Vagina (tissue), 2 donors: ENCODE measurements at regions not wholly inside any gene's neighbourhood (a gene's known extent, or its start where the extent isn't known, plus 50 kb on each side); places are given as distances from the start of the nearest gene placed in this dataset.

Experiments used
- DNase-seq, 2 donors: peaks; one replicate each; pipeline ENCODE4 v3.0.0-alpha.2; 2017; ENCODE audit errors: extremely low spot score in 2 of 2
- H3K27ac ChIP-seq: fragments of 200-600 bp; sonication (generic); one replicate; pipeline ENCODE4 v1.5.1; 2019
- H3K27me3 ChIP-seq: fragments of 200-600 bp; sonication (generic); one replicate; pipeline ENCODE4 v1.5.1; 2019
- H3K36me3 ChIP-seq, 2 donors: fragments of 200-600 bp; sonication (generic); one replicate each; pipeline ENCODE4 v1.5.1; 2017 to 2019
- H3K4me1 ChIP-seq: fragments of 200-600 bp; sonication (generic); one replicate; pipeline ENCODE4 v1.5.1; 2019
- H3K4me3 ChIP-seq, 2 donors: fragments of 200-600 bp; sonication (generic); 1 replicate in 1 of 2; 2 replicates in 1 of 2; pipeline ENCODE4 v1.5.1; 2016 to 2019
- H3K9me3 ChIP-seq: fragments of 200-600 bp; sonication (generic); one replicate; pipeline ENCODE4 v1.5.1; 2019
- POLR2A ChIP-seq, 2 donors: fragments of 450-650 bp; IDR thresholded peaks; one replicate each; pipeline ENCODE4 v1.6.1; 2017; ENCODE audit warnings: antibody characterized with exemption in 2 of 2, mild to moderate bottlenecking in 2 of 2, moderate library complexity in 2 of 2
- POLR2AphosphoS5 ChIP-seq, 2 donors: sonication (generic); formaldehyde crosslinking; IDR thresholded peaks; one replicate each; pipeline ENCODE4 v1.9.0; 2017; ENCODE audit warnings: antibody characterized with exemption in 2 of 2, mild to moderate bottlenecking in 2 of 2, low read depth in 1 of 2; ENCODE audit not compliant: insufficient read depth in 1 of 2
- intact Hi-C: fragments of 100-400 bp; cut with DNase I; formaldehyde crosslinking; loops from one replicate; pipeline ENCODE4 v1.15.1; 2023
- TF ChIP-seq, protein P1 (sequence below), 3 experiments: fragments of 450-650 bp in 2 of 3; fragments of 200-600 bp in 1 of 3; sonication (generic) in 1 of 3; IDR thresholded peaks; one replicate each; pipeline ENCODE4 v1.5.1; 2017 to 2019; ENCODE audit warnings: antibody characterized with exemption in 3 of 3, mild to moderate bottlenecking in 2 of 3, moderate library complexity in 2 of 3

DNA sequence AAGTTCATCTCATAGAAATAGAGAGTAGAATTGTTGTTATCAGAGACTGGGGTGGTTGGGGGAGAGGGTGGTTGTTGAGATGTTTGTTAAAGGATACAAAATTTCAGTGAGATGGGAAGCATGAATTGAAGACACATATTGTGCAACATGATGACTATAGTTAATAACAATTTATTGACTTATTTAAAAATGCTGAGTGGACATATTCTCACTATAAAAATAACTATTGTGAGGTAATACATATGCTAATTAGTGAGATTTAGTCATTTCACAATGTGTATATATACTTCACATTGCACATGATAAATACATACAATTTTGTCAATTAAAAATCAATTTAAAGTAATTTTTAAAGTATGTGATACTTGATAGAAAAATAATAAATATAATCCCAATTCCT, 722.5 kb upstream of the CHD1 start:
- Histone ChIP-seq H3K4me3 (no peak overlapping the region), H3K36me3 (no peaks in the 10 kb centered on the region), H3K9me3 (no peaks in the 10 kb centered on the region), H3K27ac (no peak overlapping the region), H3K27me3 (no peaks in the 10 kb centered on the region), H3K4me1 (no peaks in the 10 kb centered on the region)
- no peak for DNase-seq
- intact Hi-C loops: no loop called here
- TF ChIP-seq, protein P1, sequence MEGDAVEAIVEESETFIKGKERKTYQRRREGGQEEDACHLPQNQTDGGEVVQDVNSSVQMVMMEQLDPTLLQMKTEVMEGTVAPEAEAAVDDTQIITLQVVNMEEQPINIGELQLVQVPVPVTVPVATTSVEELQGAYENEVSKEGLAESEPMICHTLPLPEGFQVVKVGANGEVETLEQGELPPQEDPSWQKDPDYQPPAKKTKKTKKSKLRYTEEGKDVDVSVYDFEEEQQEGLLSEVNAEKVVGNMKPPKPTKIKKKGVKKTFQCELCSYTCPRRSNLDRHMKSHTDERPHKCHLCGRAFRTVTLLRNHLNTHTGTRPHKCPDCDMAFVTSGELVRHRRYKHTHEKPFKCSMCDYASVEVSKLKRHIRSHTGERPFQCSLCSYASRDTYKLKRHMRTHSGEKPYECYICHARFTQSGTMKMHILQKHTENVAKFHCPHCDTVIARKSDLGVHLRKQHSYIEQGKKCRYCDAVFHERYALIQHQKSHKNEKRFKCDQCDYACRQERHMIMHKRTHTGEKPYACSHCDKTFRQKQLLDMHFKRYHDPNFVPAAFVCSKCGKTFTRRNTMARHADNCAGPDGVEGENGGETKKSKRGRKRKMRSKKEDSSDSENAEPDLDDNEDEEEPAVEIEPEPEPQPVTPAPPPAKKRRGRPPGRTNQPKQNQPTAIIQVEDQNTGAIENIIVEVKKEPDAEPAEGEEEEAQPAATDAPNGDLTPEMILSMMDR (IDR thresholded peaks at IDR 0.05): no peak
- TF ChIP-seq POLR2AphosphoS5 (IDR thresholded peaks at IDR 0.05; ENCODE audit: insufficient read depth in 1 of 2, low read depth in 1 of 2) (no peak), POLR2A (IDR thresholded peaks at IDR 0.05) (no peak)

DNA sequence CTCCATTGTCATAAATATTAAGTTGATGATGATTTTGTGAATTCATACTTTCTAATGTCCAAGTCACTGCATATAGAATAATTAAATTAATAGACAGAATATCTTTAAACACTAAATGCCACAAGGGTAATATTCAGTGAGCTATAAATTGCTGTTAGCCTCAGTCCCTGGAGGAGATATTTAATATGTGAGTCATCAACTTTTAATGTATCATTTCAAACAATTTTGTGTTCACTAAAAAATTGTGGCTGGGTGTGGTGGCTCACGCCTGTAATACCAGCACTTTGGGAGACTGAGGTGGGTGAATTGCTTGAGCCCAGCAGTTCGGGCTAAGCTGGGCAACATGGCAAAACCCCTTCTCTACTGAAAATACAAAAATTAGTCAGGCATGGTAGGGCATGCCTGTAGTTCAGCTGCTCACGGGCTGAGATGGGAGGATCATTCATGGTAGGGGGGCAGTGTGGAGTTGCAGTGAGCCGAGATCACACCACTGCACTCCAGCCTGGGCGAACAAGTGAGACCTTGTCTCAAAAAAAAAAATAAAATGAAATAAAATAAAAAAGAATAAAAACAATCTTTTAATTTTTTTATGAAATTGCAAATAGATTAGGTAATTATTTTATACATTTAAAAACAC, 717.3 kb upstream of the CHD1 start:
- H3K9me3 ChIP-seq: no peaks in the 10 kb centered on the region

DNA sequence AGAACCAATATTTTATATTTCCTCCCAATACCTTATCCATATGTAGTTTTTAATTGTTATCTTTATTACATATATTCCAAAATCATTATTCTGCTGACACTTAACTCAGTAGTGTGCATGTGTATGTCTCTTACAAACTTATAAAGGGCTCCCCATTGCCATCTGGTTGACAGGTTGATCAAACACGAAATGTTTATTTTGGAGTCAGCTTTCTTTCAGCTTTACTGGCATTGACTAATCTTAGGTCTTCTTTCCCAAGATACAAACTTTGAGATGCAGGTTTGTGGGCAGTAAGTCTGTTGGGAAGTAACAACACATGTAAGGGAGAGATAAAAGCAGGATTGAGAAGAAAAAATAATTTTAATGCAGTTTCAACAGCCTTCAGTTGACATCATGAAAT, 716.0 kb upstream of the CHD1 start:
- Histone ChIP-seq H3K27ac (no peak overlapping the region), H3K36me3 (no peaks in the 10 kb centered on the region), H3K4me1 (no peaks in the 10 kb centered on the region), H3K9me3 (no peaks in the 10 kb centered on the region), H3K27me3 (no peaks in the 10 kb centered on the region), H3K4me3 (no peak overlapping the region)
- intact Hi-C loops: no loop called here
- TF ChIP-seq, protein P1 (IDR thresholded peaks at IDR 0.05): no peak
- no peak for TF ChIP-seq POLR2AphosphoS5 (IDR thresholded peaks at IDR 0.05; ENCODE audit: insufficient read depth in 1 of 2, low read depth in 1 of 2)
- no peak for TF ChIP-seq POLR2A (IDR thresholded peaks at IDR 0.05)
- DNase-seq: no peak

More for the DNA sequence above, 717.3 kb upstream of the CHD1 start:
- H3K4me1 ChIP-seq: no peaks in the 10 kb centered on the region
- no peak overlapping the region for H3K27ac ChIP-seq
- DNase-seq: no peak
- TF ChIP-seq, protein P1 (IDR thresholded peaks at IDR 0.05): no peak
- TF ChIP-seq POLR2AphosphoS5 (IDR thresholded peaks at IDR 0.05; ENCODE audit: insufficient read depth in 1 of 2, low read depth in 1 of 2): no peak
- TF ChIP-seq POLR2A (IDR thresholded peaks at IDR 0.05): no peak
- no peak overlapping the region for H3K4me3 ChIP-seq
- no peaks in the 10 kb centered on the region for H3K36me3 ChIP-seq
- intact Hi-C loops: no loop called here
- H3K27me3 ChIP-seq: no peaks in the 10 kb centered on the region

DNA sequence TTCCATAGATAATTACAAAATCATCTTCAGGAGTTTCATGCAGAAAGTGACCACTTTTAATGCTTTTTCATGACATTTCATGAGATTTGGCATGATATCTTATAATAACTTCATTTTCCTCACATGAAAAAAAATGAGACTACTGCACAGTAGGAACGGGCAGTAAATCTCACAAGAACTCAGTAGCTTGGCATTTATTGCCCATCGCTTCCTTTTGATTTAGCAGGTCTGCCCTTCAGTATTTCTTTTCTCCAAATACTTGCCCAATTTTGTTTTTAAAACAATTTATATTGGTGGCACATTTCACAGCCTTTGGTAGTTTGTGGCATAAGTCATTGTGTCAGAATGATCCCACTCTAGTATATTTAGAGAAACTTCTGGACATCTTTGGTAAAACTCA, 711.8 kb upstream of the CHD1 start:
- Histone ChIP-seq H3K4me3 (no peak overlapping the region), H3K36me3 (no peaks in the 10 kb centered on the region), H3K9me3 (no peaks in the 10 kb centered on the region), H3K27ac (no peak overlapping the region), H3K27me3 (no peaks in the 10 kb centered on the region), H3K4me1 (no peaks in the 10 kb centered on the region)
- intact Hi-C loops: no loop called here
- no peak for TF ChIP-seq POLR2A (IDR thresholded peaks at IDR 0.05)
- TF ChIP-seq, protein P1 (IDR thresholded peaks at IDR 0.05): no peak
- no peak for TF ChIP-seq POLR2AphosphoS5 (IDR thresholded peaks at IDR 0.05; ENCODE audit: insufficient read depth in 1 of 2, low read depth in 1 of 2)
- DNase-seq: no peak

DNA sequence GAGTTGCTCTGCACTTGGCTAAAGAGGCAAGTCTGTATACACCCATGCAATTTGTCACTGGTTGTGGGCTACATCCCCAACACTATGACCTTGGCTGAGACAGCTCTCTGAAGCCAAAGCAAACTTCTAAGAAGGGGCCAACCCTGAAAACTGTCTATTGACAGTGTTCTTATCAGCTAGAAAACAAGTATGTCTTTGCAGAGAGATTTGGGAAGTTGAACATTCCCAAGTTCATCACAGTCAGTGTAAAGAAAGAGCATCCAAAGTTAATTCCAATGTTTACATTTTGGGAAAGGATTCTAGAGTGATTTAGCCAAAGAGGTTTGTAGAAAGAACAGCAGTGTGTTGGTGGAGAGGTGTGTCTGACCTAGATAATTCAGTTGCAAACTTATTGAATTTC, 711.1 kb upstream of the CHD1 start:
- H3K27ac ChIP-seq: no peak overlapping the region
- H3K27me3 ChIP-seq: no peaks in the 10 kb centered on the region
- no peaks in the 10 kb centered on the region for H3K36me3 ChIP-seq
- H3K9me3 ChIP-seq: no peaks in the 10 kb centered on the region
- TF ChIP-seq, protein P1 (IDR thresholded peaks at IDR 0.05): no peak
- TF ChIP-seq POLR2A (IDR thresholded peaks at IDR 0.05) (no peak), POLR2AphosphoS5 (IDR thresholded peaks at IDR 0.05; ENCODE audit: insufficient read depth in 1 of 2, low read depth in 1 of 2) (no peak)
- no peak for DNase-seq
- no peaks in the 10 kb centered on the region for H3K4me1 ChIP-seq
- no peak overlapping the region for H3K4me3 ChIP-seq
- intact Hi-C loops: no loop called here
